ENCODE measurements at regions not wholly inside any gene's neighbourhood (a gene's known extent, or its start where the extent isn't known, plus 50 kb on each side); places are given as distances from the start of the nearest gene placed in this dataset.

DNA sequence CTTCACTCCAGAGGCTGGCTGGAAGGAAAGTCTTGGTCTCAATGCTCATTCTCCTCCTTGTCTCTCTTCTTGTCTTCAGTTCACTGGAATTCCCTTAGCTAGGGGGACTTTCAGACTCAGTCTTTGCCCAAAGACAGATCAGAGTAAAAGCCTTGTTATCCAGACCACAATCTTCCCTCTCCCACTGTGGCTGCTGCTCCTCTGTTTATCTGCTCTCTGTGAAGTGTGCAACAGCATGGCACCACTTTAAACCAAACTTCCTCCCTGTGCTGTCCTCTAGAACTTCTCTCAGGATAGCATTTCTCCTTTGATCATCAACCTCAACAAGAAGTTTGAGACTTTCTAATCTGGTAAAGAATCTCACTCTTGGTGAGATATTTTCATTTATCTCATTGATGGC, 530.1 kb upstream of the SLIT2 start:
- no peaks in the 10 kb centered on the region for H3K27me3 ChIP-seq
- H3K36me3 ChIP-seq: no peaks in the 10 kb centered on the region
- intact Hi-C loops (cut with DNase I; ENCODE audit: low total_unique reads): no loop called here
- H3K4me3 ChIP-seq: no peak overlapping the region
- no peak for TF ChIP-seq POLR2AphosphoS5 (IDR thresholded peaks at IDR 0.05)
- DNase-seq: no peak
- no peak overlapping the region for H3K27ac ChIP-seq
- H3K9me3 ChIP-seq: no peaks in the 10 kb centered on the region
- H3K4me1 ChIP-seq: no peaks in the 10 kb centered on the region

DNA sequence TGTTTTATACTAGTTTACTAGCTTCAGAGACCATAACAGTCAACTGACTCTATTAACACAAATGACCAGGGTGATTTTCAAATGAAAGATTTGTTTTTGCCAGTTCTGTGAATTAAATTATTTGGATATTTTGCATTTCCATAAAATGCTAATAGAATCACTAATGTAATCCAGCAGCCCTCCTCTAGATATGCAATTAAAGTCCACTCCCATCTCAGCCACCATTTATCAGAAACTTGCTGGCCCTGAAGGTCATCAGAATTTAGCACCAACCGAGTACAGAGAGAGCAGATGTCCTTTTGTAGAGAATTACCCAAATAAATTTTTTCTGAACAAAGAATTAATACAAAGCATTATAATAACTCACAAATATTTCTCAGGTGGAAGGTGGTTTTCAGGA, 531.1 kb upstream of the SLIT2 start:
- Histone ChIP-seq H3K27ac (no peak overlapping the region), H3K27me3 (no peaks in the 10 kb centered on the region), H3K36me3 (no peaks in the 10 kb centered on the region), H3K9me3 (no peaks in the 10 kb centered on the region), H3K4me3 (no peak overlapping the region), H3K4me1 (no peaks in the 10 kb centered on the region)
- TF ChIP-seq EP300 (IDR thresholded peaks at IDR 0.05) (no peak), POLR2A (IDR thresholded peaks at IDR 0.05) (no peak), POLR2AphosphoS5 (IDR thresholded peaks at IDR 0.05) (no peak)
- TF ChIP-seq, protein P1, sequence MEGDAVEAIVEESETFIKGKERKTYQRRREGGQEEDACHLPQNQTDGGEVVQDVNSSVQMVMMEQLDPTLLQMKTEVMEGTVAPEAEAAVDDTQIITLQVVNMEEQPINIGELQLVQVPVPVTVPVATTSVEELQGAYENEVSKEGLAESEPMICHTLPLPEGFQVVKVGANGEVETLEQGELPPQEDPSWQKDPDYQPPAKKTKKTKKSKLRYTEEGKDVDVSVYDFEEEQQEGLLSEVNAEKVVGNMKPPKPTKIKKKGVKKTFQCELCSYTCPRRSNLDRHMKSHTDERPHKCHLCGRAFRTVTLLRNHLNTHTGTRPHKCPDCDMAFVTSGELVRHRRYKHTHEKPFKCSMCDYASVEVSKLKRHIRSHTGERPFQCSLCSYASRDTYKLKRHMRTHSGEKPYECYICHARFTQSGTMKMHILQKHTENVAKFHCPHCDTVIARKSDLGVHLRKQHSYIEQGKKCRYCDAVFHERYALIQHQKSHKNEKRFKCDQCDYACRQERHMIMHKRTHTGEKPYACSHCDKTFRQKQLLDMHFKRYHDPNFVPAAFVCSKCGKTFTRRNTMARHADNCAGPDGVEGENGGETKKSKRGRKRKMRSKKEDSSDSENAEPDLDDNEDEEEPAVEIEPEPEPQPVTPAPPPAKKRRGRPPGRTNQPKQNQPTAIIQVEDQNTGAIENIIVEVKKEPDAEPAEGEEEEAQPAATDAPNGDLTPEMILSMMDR (IDR thresholded peaks at IDR 0.05): no peak
- WGBS, 5 donors: 64 to 82% (median 69%) methylated on average over 1 of the region's 1 CpG
- intact Hi-C loops (cut with DNase I; ENCODE audit: low total_unique reads): no loop called here
- no peak for DNase-seq

DNA sequence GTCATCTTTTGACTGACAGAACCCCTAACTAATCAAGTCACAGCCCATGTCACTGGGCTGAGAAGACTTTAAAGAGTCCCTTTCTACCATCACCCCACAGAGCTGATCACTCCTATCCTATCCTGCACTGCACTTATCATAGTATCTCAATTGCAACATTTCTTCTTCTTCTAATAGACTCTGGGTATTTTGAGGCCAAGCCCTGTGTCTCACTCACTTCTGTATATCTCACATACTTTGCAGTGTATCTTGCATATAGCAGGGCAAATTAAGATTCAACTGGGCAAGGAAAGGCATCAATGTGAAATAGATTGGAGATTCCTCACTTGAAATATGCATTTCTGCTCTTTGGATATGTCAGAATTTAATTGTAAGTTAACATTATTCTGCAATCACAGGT, 531.5 kb upstream of the SLIT2 start:
- DNase-seq: no peak
- H3K27me3 ChIP-seq: no peaks in the 10 kb centered on the region
- H3K4me3 ChIP-seq: no peak overlapping the region
- TF ChIP-seq POLR2A (IDR thresholded peaks at IDR 0.05): no peak
- TF ChIP-seq POLR2AphosphoS5 (IDR thresholded peaks at IDR 0.05): no peak
- TF ChIP-seq, protein P1 (IDR thresholded peaks at IDR 0.05): no peak
- TF ChIP-seq EP300 (IDR thresholded peaks at IDR 0.05): no peak
- intact Hi-C loops (cut with DNase I; ENCODE audit: low total_unique reads): no loop called here
- no peaks in the 10 kb centered on the region for H3K36me3 ChIP-seq
- no peaks in the 10 kb centered on the region for H3K9me3 ChIP-seq
- no peaks in the 10 kb centered on the region for H3K4me1 ChIP-seq
- no peak overlapping the region for H3K27ac ChIP-seq

DNA sequence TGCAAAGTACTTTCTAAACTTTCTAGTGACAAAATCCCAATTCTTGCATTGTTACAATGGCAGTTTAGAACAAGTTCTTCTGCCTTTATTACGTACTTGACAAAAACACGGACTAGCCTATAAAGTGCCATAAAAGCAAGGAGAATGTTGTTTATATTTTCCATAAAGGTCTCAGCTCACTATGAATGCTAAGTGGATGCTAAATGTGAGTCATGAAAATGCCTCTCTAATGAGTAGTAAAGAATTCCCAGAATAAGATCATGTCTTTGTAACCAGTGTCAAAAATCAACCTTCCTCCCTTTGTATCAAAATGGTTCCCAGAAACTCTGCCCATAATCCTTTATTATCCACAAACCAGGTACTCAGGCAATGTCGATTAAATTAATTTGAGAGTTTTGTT, 539.8 kb upstream of the SLIT2 start:
- no peaks in the 10 kb centered on the region for H3K36me3 ChIP-seq
- H3K27ac ChIP-seq: no peak overlapping the region
- no peaks in the 10 kb centered on the region for H3K27me3 ChIP-seq
- H3K4me1 ChIP-seq: no peaks in the 10 kb centered on the region
- TF ChIP-seq EP300 (IDR thresholded peaks at IDR 0.05) (no peak), POLR2A (IDR thresholded peaks at IDR 0.05) (no peak), POLR2AphosphoS5 (IDR thresholded peaks at IDR 0.05) (no peak)
- TF ChIP-seq, protein P1 (IDR thresholded peaks at IDR 0.05): no peak
- H3K4me3 ChIP-seq: no peak overlapping the region
- WGBS, 5 donors: 79 to 89% (median 86%) methylated on average over 3 of the region's 3 CpGs
- no peak for DNase-seq
- no peaks in the 10 kb centered on the region for H3K9me3 ChIP-seq
- intact Hi-C loops (cut with DNase I; ENCODE audit: low total_unique reads): no loop called here

DNA sequence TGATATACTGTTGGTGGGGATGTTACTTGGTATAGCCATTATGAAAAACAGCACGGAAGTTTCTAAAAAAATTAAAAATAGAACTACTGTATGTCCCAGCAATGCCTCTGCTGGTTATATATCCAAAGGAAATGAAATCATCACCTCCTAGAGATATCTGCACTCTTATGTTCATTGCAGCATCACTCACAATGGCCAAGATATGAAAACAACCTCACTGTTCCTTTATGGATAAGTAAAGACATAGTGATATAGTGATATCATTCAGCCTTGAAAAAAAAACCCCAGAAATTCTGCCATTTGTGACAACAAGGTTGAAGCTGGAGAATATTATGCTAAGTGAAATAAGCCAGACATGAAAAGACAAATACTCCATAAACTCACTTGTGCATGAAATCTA, 543.8 kb upstream of the SLIT2 start:
- no peak overlapping the region for H3K4me3 ChIP-seq
- DNase-seq: no peak
- no peak overlapping the region for H3K27ac ChIP-seq
- no peaks in the 10 kb centered on the region for H3K36me3 ChIP-seq
- H3K4me1 ChIP-seq: no peaks in the 10 kb centered on the region
- no peaks in the 10 kb centered on the region for H3K27me3 ChIP-seq
- TF ChIP-seq POLR2A (IDR thresholded peaks at IDR 0.05) (no peak), POLR2AphosphoS5 (IDR thresholded peaks at IDR 0.05) (no peak)
- 81 to 94% (median 93%) methylated on average over 1 of the region's 1 CpG for WGBS, 5 donors
- H3K9me3 ChIP-seq: no peaks in the 10 kb centered on the region
- intact Hi-C loops (cut with DNase I; ENCODE audit: low total_unique reads): no loop called here

DNA sequence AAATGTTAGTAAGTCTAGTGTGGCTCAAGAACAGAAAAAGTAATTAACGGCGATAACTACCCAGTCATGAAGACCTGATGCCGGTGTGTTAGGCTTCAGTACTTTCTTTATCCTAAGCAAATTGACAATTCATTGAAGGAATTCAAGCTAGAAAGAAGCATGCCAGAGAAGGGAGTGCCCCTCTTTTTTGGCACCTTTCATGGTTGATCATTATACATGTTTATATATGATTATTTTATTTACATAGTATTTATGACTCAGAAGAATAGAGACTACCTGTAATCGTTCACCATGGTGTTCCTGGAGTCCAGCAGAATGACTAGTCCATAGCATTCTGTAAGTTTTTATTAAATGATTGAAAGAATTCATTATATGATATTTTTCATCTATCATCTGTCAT, 548.3 kb upstream of the SLIT2 start:
- Histone ChIP-seq H3K36me3 (no peaks in the 10 kb centered on the region), H3K9me3 (peaks cover 0 to under 1% (median 0%) of the 10 kb centered on the region in 4 donors), H3K27ac (no peak overlapping the region), H3K27me3 (no peaks in the 10 kb centered on the region), H3K4me3 (no peak overlapping the region), H3K4me1 (no peaks in the 10 kb centered on the region)
- no peak for DNase-seq
- intact Hi-C loops (cut with DNase I; ENCODE audit: low total_unique reads): no loop called here
- TF ChIP-seq EP300 (IDR thresholded peaks at IDR 0.05) (no peak), POLR2A (IDR thresholded peaks at IDR 0.05) (no peak), POLR2AphosphoS5 (IDR thresholded peaks at IDR 0.05) (no peak)
- TF ChIP-seq, protein P1 (IDR thresholded peaks at IDR 0.05): no peak
- 42 to 61% (median 47%) methylated on average over 4 of the region's 4 CpGs for WGBS, 5 donors
